ENCODE measurements at regions not wholly inside any gene's neighbourhood (a gene's known extent, or its start where the extent isn't known, plus 50 kb on each side); places are given as distances from the start of the nearest gene placed in this dataset.

GRCh38 chr4:126924237-126924636 is 708.5 kb upstream of the INTU start:
- TF ChIP-seq, protein P1, sequence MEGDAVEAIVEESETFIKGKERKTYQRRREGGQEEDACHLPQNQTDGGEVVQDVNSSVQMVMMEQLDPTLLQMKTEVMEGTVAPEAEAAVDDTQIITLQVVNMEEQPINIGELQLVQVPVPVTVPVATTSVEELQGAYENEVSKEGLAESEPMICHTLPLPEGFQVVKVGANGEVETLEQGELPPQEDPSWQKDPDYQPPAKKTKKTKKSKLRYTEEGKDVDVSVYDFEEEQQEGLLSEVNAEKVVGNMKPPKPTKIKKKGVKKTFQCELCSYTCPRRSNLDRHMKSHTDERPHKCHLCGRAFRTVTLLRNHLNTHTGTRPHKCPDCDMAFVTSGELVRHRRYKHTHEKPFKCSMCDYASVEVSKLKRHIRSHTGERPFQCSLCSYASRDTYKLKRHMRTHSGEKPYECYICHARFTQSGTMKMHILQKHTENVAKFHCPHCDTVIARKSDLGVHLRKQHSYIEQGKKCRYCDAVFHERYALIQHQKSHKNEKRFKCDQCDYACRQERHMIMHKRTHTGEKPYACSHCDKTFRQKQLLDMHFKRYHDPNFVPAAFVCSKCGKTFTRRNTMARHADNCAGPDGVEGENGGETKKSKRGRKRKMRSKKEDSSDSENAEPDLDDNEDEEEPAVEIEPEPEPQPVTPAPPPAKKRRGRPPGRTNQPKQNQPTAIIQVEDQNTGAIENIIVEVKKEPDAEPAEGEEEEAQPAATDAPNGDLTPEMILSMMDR (IDR thresholded peaks at IDR 0.05; ENCODE audit: extremely low read depth in 1 of 2, insufficient read depth in 1 of 2, low read depth in 1 of 2, low read length in 2 of 2), result no peak
- TF ChIP-seq MYC (IDR thresholded peaks at IDR 0.05; ENCODE audit: low read depth, low read length) (no peak), POLR2A (IDR thresholded peaks at IDR 0.05; ENCODE audit: low read depth, low read length) (no peak), POLR2AphosphoS5 (IDR thresholded peaks at IDR 0.05; ENCODE audit: insufficient read depth, low read depth, low read length) (no peak), EZH2 (IDR thresholded peaks at IDR 0.05; ENCODE audit: borderline replicate concordance, low read depth, low read length, severe bottlenecking) (no peak), MAX (IDR thresholded peaks at IDR 0.05; ENCODE audit: insufficient read depth, insufficient read length) (no peak)
